ENCODE measurements at regions not wholly inside any gene's neighbourhood (a gene's known extent, or its start where the extent isn't known, plus 50 kb on each side); places are given as distances from the start of the nearest gene placed in this dataset.

DNA sequence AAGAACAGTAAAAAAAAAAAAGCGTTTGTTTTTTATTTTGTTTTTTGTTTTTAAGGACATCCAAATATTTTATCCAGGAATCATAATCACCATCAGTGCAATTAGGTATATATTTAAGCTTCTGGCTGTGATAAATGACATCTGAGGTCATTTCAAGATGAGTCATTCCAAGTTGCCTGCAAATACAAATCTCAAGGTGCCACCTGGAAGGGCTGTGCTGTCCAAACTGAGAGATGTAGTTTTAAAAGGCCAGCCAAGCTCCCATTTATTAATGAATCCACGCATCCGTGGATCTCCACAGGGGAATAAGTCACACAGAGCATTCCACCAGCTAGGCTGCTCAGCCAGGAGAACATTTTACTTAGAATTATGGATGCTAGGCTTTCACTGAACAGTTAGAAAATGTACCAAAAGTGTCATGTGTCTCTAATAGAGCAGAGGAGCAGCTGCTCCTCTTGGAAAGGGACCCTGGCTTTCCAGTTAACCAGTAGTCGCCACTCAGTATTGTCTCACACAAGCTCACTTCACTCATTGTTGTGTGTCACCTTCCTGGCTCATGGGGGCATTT, 1151.4 kb upstream of the TMEM132C start:
- TF ChIP-seq EZH2 (IDR thresholded peaks at IDR 0.05; ENCODE audit: borderline replicate concordance, insufficient read depth, low read depth, low read length, poor library complexity, severe bottlenecking) = no peak
- TF ChIP-seq, protein P1, sequence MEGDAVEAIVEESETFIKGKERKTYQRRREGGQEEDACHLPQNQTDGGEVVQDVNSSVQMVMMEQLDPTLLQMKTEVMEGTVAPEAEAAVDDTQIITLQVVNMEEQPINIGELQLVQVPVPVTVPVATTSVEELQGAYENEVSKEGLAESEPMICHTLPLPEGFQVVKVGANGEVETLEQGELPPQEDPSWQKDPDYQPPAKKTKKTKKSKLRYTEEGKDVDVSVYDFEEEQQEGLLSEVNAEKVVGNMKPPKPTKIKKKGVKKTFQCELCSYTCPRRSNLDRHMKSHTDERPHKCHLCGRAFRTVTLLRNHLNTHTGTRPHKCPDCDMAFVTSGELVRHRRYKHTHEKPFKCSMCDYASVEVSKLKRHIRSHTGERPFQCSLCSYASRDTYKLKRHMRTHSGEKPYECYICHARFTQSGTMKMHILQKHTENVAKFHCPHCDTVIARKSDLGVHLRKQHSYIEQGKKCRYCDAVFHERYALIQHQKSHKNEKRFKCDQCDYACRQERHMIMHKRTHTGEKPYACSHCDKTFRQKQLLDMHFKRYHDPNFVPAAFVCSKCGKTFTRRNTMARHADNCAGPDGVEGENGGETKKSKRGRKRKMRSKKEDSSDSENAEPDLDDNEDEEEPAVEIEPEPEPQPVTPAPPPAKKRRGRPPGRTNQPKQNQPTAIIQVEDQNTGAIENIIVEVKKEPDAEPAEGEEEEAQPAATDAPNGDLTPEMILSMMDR (IDR thresholded peaks at IDR 0.05) = no peak

Measured in B cell (primary cell).